H1 (cell line): ENCODE measurements at regions not wholly inside any gene's neighbourhood (a gene's known extent, or its start where the extent isn't known, plus 50 kb on each side); places are given as distances from the start of the nearest gene placed in this dataset.

Experiments used
- CTCF ChIA-PET: fragments of 300-600 bp; sonication (Branson Sonifier 250); formaldehyde crosslinking; loops from one replicate; lab custom pipeline; 2021; ENCODE audit not compliant: partially characterized antibody; lab: Charles Lee
- POLR2A ChIA-PET: fragments of 300-600 bp; sonication (Branson Sonifier 250); formaldehyde crosslinking; loops from one replicate; lab custom pipeline; 2021; ENCODE audit warnings: inconsistent platforms; ENCODE audit not compliant: partially characterized antibody; lab: Charles Lee
- DNase-seq, 2 experiments: peaks; one replicate each; pipeline versions ENCODE4 v3.0.0 to v3.0.0-alpha.2; 2010 to 2022; ENCODE audit warnings: low spot score in 2 of 2, low read depth in 1 of 2, mixed read lengths in 1 of 2
- FAIRE-seq: peaks from 2 replicates; lab custom pipeline; 2011; peaks lifted over from hg19 to GRCh38; lab: Jason Lieb, UNC
- H2AFZ ChIP-seq: 2 replicates; pipeline ENCODE4 v1.8.1; 2012; ENCODE audit warnings: low read length, inconsistent platforms
- H2AK5ac ChIP-seq: 2 replicates; pipeline ENCODE4 v1.6.1; 2013; ENCODE audit warnings: low read depth, low read length
- H2BK120ac ChIP-seq: replicated peaks from 2 replicates; pipeline ENCODE3; 2013; ENCODE audit warnings: low read depth, low read length, inconsistent platforms
- H2BK12ac ChIP-seq: 2 replicates; pipeline ENCODE4 v1.6.1; 2013; ENCODE audit warnings: low read depth, low read length
- H2BK15ac ChIP-seq: 2 replicates; pipeline ENCODE4 v1.6.1; 2013; ENCODE audit warnings: low read length
- H2BK20ac ChIP-seq: 2 replicates; pipeline ENCODE4 v1.6.1; 2013; ENCODE audit warnings: low read length
- H2BK5ac ChIP-seq: 2 replicates; pipeline ENCODE4 v1.6.1; 2013; ENCODE audit warnings: low read depth, low read length
- H3K14ac ChIP-seq: 2 replicates; pipeline ENCODE4 v1.6.1; 2013; ENCODE audit warnings: inconsistent platforms; ENCODE audit not compliant: insufficient read length
- H3K18ac ChIP-seq: 2 replicates; pipeline ENCODE4 v1.6.1; 2013; ENCODE audit warnings: low read length; ENCODE audit errors: extremely low read depth
- H3K23ac ChIP-seq: 2 replicates; pipeline ENCODE4 v1.6.1; 2013; ENCODE audit warnings: inconsistent platforms; ENCODE audit not compliant: insufficient read length
- H3K23me2 ChIP-seq: 2 replicates; pipeline ENCODE4 v1.6.1; 2013; ENCODE audit warnings: low read depth, low read length
- H3K27ac ChIP-seq: 2 replicates; pipeline ENCODE4 v1.6.1; 2011; ENCODE audit warnings: low read depth, low read length, inconsistent platforms
- H3K27me3 ChIP-seq, 4 experiments: replicated peaks in 1 of 4; 1 replicate in 1 of 4; 2 replicates in 3 of 4; pipeline versions ENCODE4 v1.6.1 to v1.8.1; 2011 to 2013; ENCODE audit warnings: low read length in 3 of 4, mild to moderate bottlenecking in 3 of 4, inconsistent platforms in 2 of 4, mixed read lengths in 2 of 4, moderate library complexity in 1 of 4; ENCODE audit not compliant: control insufficient read depth in 3 of 4, insufficient read depth in 3 of 4; ENCODE audit errors: extremely low read depth in 1 of 4
- H3K36me3 ChIP-seq, 4 experiments: 2 replicates each; pipeline versions ENCODE4 v1.6.1 to v1.8.1; 2011 to 2013; ENCODE audit warnings: mild to moderate bottlenecking in 4 of 4, low read length in 3 of 4, moderate library complexity in 2 of 4, control low read depth in 1 of 4, inconsistent platforms in 1 of 4; ENCODE audit not compliant: insufficient read depth in 4 of 4, control insufficient read depth in 2 of 4
- H3K4ac ChIP-seq: replicated peaks from 2 replicates; pipeline ENCODE3; 2013; ENCODE audit warnings: low read length, low read depth, mixed read lengths, inconsistent platforms; ENCODE audit not compliant: insufficient read length
- H3K4me1 ChIP-seq, 4 experiments: replicated peaks in 1 of 4; 1 replicate in 1 of 4; 2 replicates in 3 of 4; pipeline versions ENCODE4 v1.6.1 to v1.8.1; 2011 to 2013; ENCODE audit warnings: low read length in 3 of 4, inconsistent platforms in 2 of 4, mixed read lengths in 1 of 4; ENCODE audit not compliant: insufficient read depth in 4 of 4, control insufficient read depth in 3 of 4
- H3K4me2 ChIP-seq, 2 experiments: 2 replicates each; pipeline versions ENCODE4 v1.6.1 to v1.8.1; 2011 to 2013; ENCODE audit warnings: low read depth in 2 of 2, low read length in 2 of 2, control low read depth in 1 of 2, inconsistent platforms in 1 of 2, mild to moderate bottlenecking in 1 of 2; ENCODE audit not compliant: insufficient read depth in 1 of 2
- H3K4me3 ChIP-seq, 4 experiments: fragments of 200-600, 300-600 bp in 1 of 4; sonication (generic), shearing (Covaris generic), sonication (Bioruptor Twin) in 1 of 4; 2 replicates each; pipeline versions ENCODE4 v1.5.1 to v1.8.1; 2011 to 2016; ENCODE audit warnings: low read length in 4 of 4, low read depth in 3 of 4, control low read depth in 2 of 4, inconsistent platforms in 2 of 4, mild to moderate bottlenecking in 2 of 4, mixed read lengths in 1 of 4, moderate library complexity in 1 of 4; ENCODE audit not compliant: insufficient read depth in 2 of 4; ENCODE audit errors: extremely low read depth in 1 of 4
- H3K56ac ChIP-seq: replicated peaks from 2 replicates; pipeline ENCODE3; 2013; ENCODE audit warnings: low read depth, mild to moderate bottlenecking, mixed read lengths, low read length, inconsistent platforms; ENCODE audit not compliant: insufficient read length
- H3K79me1 ChIP-seq: 2 replicates; pipeline ENCODE4 v1.6.1; 2013; ENCODE audit warnings: low read depth, low read length, control low read depth
- H3K79me2 ChIP-seq, 2 experiments: 2 replicates each; pipeline versions ENCODE4 v1.6.1 to v1.8.1; 2012 to 2013; ENCODE audit warnings: low read length in 2 of 2, mild to moderate bottlenecking in 2 of 2, inconsistent platforms in 1 of 2; ENCODE audit not compliant: insufficient read depth in 2 of 2, control insufficient read depth in 1 of 2
- H3K9ac ChIP-seq, 4 experiments: replicated peaks in 1 of 4; 1 replicate in 1 of 4; 2 replicates in 3 of 4; pipeline versions ENCODE4 v1.6.1 to v1.8.1; 2011 to 2013; ENCODE audit warnings: low read depth in 3 of 4, low read length in 3 of 4, control low read depth in 2 of 4, mild to moderate bottlenecking in 2 of 4, moderate library complexity in 2 of 4, inconsistent platforms in 1 of 4; ENCODE audit errors: extremely low read depth in 1 of 4
- H3K9me3 ChIP-seq, 2 experiments: 2 replicates each; pipeline versions ENCODE4 v1.6.1 to v1.8.1; 2012 to 2013; ENCODE audit warnings: mild to moderate bottlenecking in 2 of 2, moderate library complexity in 2 of 2, control low read depth in 1 of 2, inconsistent platforms in 1 of 2, low read depth in 1 of 2, low read length in 1 of 2, mixed read lengths in 1 of 2; ENCODE audit not compliant: insufficient read depth in 2 of 2
- H4K20me1 ChIP-seq, 2 experiments: replicated peaks in 1 of 2; 2 replicates each; pipeline versions ENCODE3 to v1.8.1; 2011 to 2013; ENCODE audit warnings: inconsistent platforms in 2 of 2, low read length in 2 of 2, mild to moderate bottlenecking in 1 of 2; ENCODE audit not compliant: insufficient read depth in 2 of 2, control insufficient read depth in 1 of 2
- H4K5ac ChIP-seq: 2 replicates; pipeline ENCODE4 v1.6.1; 2013; ENCODE audit warnings: low read length, low read depth, mixed read lengths, inconsistent platforms; ENCODE audit not compliant: insufficient read length
- H4K8ac ChIP-seq: 2 replicates; pipeline ENCODE4 v1.8.0; 2013; ENCODE audit warnings: mild to moderate bottlenecking, moderate library complexity, low read length, inconsistent platforms; ENCODE audit not compliant: insufficient read depth; ENCODE audit errors: extremely low read depth
- H4K91ac ChIP-seq: replicated peaks from 2 replicates; pipeline ENCODE3; 2013; ENCODE audit warnings: low read length, mixed read lengths, inconsistent platforms; ENCODE audit not compliant: insufficient read length
- ASH2L ChIP-seq: fragments of 200-600, 300-600 bp; sonication (generic); IDR thresholded peaks from one replicate; pipeline ENCODE4 v1.7.1; 2017; ENCODE audit warnings: low read length
- ATF2 ChIP-seq: IDR thresholded peaks from 2 replicates; pipeline ENCODE4 v1.6.1; 2012; ENCODE audit warnings: low read length, inconsistent platforms
- BACH1 ChIP-seq: IDR thresholded peaks from 2 replicates; pipeline ENCODE4 v1.6.1; 2012; ENCODE audit warnings: low read length, improper control_type of control experiment
- BRCA1 ChIP-seq: IDR thresholded peaks from 2 replicates; pipeline ENCODE4 v1.6.1; 2012; ENCODE audit warnings: low read depth, low read length, improper control_type of control experiment
- EGR1 ChIP-seq: IDR thresholded peaks from 2 replicates; pipeline ENCODE4 v1.6.1; 2011; ENCODE audit warnings: low read depth, low read length, borderline replicate concordance
- HDAC6 ChIP-seq: IDR thresholded peaks from one replicate; pipeline ENCODE4 v1.7.1; 2012; ENCODE audit warnings: low read depth, mild to moderate bottlenecking, inconsistent platforms, low read length, moderate library complexity
- KDM5A ChIP-seq: fragments of 200-600 bp; IDR thresholded peaks from 2 replicates; pipeline ENCODE4 v1.7.1; 2012; ENCODE audit warnings: mild to moderate bottlenecking, low read length, inconsistent platforms, mixed read lengths
- NRF1 ChIP-seq: IDR thresholded peaks from 2 replicates; pipeline ENCODE4 v1.6.1; 2011; ENCODE audit warnings: mild to moderate bottlenecking, low read depth, low read length, improper control_type of control experiment
- RFX5 ChIP-seq: IDR thresholded peaks from 2 replicates; pipeline ENCODE4 v1.6.1; 2011; ENCODE audit warnings: low read depth, low read length, improper control_type of control experiment, borderline replicate concordance
- RNF2 ChIP-seq: fragments of 200-900, 300-1000 bp; sonication (generic); IDR thresholded peaks from 2 replicates; pipeline ENCODE4 v1.7.1; 2016; ENCODE audit warnings: borderline replicate concordance, low read depth, mild to moderate bottlenecking, antibody characterized with exemption, low read length; ENCODE audit not compliant: poor library complexity, severe bottlenecking; ENCODE audit errors: missing control alignments
- SRF ChIP-seq: IDR thresholded peaks from 2 replicates; pipeline ENCODE4 v1.6.1; 2011; ENCODE audit warnings: mild to moderate bottlenecking, low read depth, low read length, moderate library complexity
- WGBS, 2 experiments: shearing (Covaris generic) in 1 of 2; methylation state at CpG; one replicate each; pipeline versions ENCODE4 v1.1.6 to v1.1.7; 2013 to 2015; ENCODE audit warnings: low lambda C conversion rate in 2 of 2, mixed read lengths in 2 of 2, inconsistent platforms in 1 of 2, low coverage in 1 of 2, missing lambda C conversion rate in 1 of 2; ENCODE audit not compliant: insufficient replicate concordance in 2 of 2, insufficient coverage in 1 of 2, insufficient read length in 1 of 2; ENCODE audit errors: extremely low coverage in 1 of 2, missing lambda C conversion rate in 1 of 2; 5-methylcytosine and 5-hydroxymethylcytosine counted together

DNA sequence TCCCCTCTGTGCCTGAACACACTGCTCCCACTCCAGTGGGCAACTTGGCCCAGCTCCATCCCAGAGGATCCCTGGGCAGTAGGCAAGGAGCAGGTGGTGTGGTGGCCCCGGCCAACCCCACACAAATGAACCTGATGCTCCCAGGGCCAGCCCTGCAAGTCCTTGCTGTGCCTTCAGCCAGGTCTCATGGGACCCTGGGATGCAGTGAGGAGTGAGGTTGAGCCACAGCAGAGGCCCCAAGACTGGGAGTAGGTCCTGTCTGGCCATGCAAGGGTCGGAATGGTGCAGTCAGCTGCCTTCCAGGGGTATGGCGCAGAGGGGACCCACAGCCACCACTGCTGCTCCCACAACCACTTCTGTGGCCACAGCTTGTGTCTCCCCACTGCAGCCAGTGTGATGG is 234.5 kb upstream of the DKK2 start:
- Histone ChIP-seq H3K4me1 (no peaks in the 10 kb centered on the region), H2BK15ac (no peak overlapping the region), H2AFZ (no peak overlapping the region), H2BK12ac (no peak overlapping the region), H3K18ac (no peak overlapping the region), H3K4ac (no peak overlapping the region), H3K79me2 (no peaks in the 10 kb centered on the region)
- FAIRE-seq: no peak
- no peak for TF ChIP-seq SRF
- no peak for TF ChIP-seq BRCA1
- TF ChIP-seq ASH2L: no peak
- TF ChIP-seq HDAC6: no peak
- no peak for TF ChIP-seq KDM5A
- no peak for TF ChIP-seq RFX5
- no peak for TF ChIP-seq EGR1
- TF ChIP-seq NRF1: no peak
- TF ChIP-seq ATF2: no peak
- no peak for TF ChIP-seq RNF2
- no peak for TF ChIP-seq BACH1
- TF ChIP-seq, all 59 proteins: peak for 0
- ChIA-PET POLR2A (interaction anchor here (0.6 kb wide), 1 partner anchor 70 kb away, joined by 4 read pairs; no protein-coding TSS in a partner anchor), CTCF (no interaction called here)
- Histone ChIP-seq H4K20me1 (no peaks in the 10 kb centered on the region), H4K5ac (no peak overlapping the region), H4K91ac (no peak overlapping the region), H2AK5ac (no peak overlapping the region), H3K27me3 (no peaks in the 10 kb centered on the region), H3K9ac (no peak overlapping the region), H3K14ac (no peak overlapping the region), H2BK20ac (no peak overlapping the region), H3K4me2 (no peak overlapping the region), H3K23ac (no peak overlapping the region), H3K23me2 (no peaks in the 10 kb centered on the region), H3K4me3 (no peak overlapping the region), H3K79me1 (no peaks in the 10 kb centered on the region), H4K8ac (no peak overlapping the region), H2BK5ac (no peak overlapping the region), H3K36me3 (no peaks in the 10 kb centered on the region), H3K27ac (no peak overlapping the region), H3K9me3 (no peaks in the 10 kb centered on the region), H2BK120ac (no peak overlapping the region), H3K56ac (no peak overlapping the region)
- no peak for DNase-seq
- WGBS, 2 experiments: 97% methylated on average over 3 of the region's 3 CpGs; no CpG with 5 or more reads in 1 of the 2 experiments
